ENCODE measurements at regions not wholly inside any gene's neighbourhood (a gene's known extent, or its start where the extent isn't known, plus 50 kb on each side); places are given as distances from the start of the nearest gene placed in this dataset.
A peak's percentile ranks its signal among the peaks of the same experiment; 100 is the strongest.
"Not testable (repeated sequence)": the region's sequence is repeated elsewhere in the genome, so short reads cannot be mapped to it uniquely, and the experiment has no call there.

- H3K9me3 Mint-ChIP-seq, result peaks cover 3% of the 10 kb centered on the region
- ATAC-seq, result no peak
- H3K4me1 Mint-ChIP-seq, result peaks cover 13% of the 10 kb centered on the region
- peaks cover 5% of the 10 kb centered on the region for H3K36me3 Mint-ChIP-seq
- peaks cover 28% of the 10 kb centered on the region for H3K27me3 Mint-ChIP-seq
- H3K4me3 Mint-ChIP-seq, result no peak overlapping the region
- H3K27ac Mint-ChIP-seq, result no peak overlapping the region
Observed at GRCh38 chr1:244330318-244330625, 121.4 kb downstream of the ADSS2 start.

GRCh38 chr1:244332761-244333160, 118.9 kb downstream of the ADSS2 start:
- H3K4me1 Mint-ChIP-seq, H3K27ac Mint-ChIP-seq, H3K36me3 Mint-ChIP-seq, H3K4me3 Mint-ChIP-seq, H3K9me3 Mint-ChIP-seq, ATAC-seq: not testable (repeated sequence)
- peaks cover 28% of the 10 kb centered on the region for H3K27me3 Mint-ChIP-seq

GRCh38 chr1:244334315-244334714, 117.4 kb downstream of the ADSS2 start:
- not testable (repeated sequence) for H3K36me3 Mint-ChIP-seq, H3K4me1 Mint-ChIP-seq, H3K9me3 Mint-ChIP-seq, ATAC-seq, H3K27ac Mint-ChIP-seq, H3K4me3 Mint-ChIP-seq
- H3K27me3 Mint-ChIP-seq, result peaks cover 28% of the 10 kb centered on the region

GRCh38 chr1:244334842-244335241, 116.9 kb downstream of the ADSS2 start:
- not testable (repeated sequence) for H3K9me3 Mint-ChIP-seq, ATAC-seq, H3K4me1 Mint-ChIP-seq, H3K36me3 Mint-ChIP-seq, H3K4me3 Mint-ChIP-seq, H3K27ac Mint-ChIP-seq
- peaks cover 28% of the 10 kb centered on the region for H3K27me3 Mint-ChIP-seq

GRCh38 chr1:244335456-244335855, 116.3 kb downstream of the ADSS2 start:
- no peak for ATAC-seq
- no peaks in the 10 kb centered on the region for H3K9me3 Mint-ChIP-seq
- H3K4me1 Mint-ChIP-seq, result peaks cover 7% of the 10 kb centered on the region
- no peak overlapping the region for H3K27ac Mint-ChIP-seq
- H3K27me3 Mint-ChIP-seq, result peaks cover 28% of the 10 kb centered on the region
- no peak overlapping the region for H3K4me3 Mint-ChIP-seq
- no peaks in the 10 kb centered on the region for H3K36me3 Mint-ChIP-seq

- H3K27ac Mint-ChIP-seq, result no peak overlapping the region
- H3K4me3 Mint-ChIP-seq, result no peak overlapping the region
- peaks cover 7% of the 10 kb centered on the region for H3K4me1 Mint-ChIP-seq
- no peaks in the 10 kb centered on the region for H3K9me3 Mint-ChIP-seq
- H3K27me3 Mint-ChIP-seq, result peaks cover 28% of the 10 kb centered on the region
- no peak for ATAC-seq
- no peaks in the 10 kb centered on the region for H3K36me3 Mint-ChIP-seq
Observed at GRCh38 chr1:244336232-244336899, 115.3 kb downstream of the ADSS2 start.

- ATAC-seq, result no peak
- no peaks in the 10 kb centered on the region for H3K4me1 Mint-ChIP-seq
- H3K36me3 Mint-ChIP-seq, result no peaks in the 10 kb centered on the region
- peaks cover 20% of the 10 kb centered on the region for H3K27me3 Mint-ChIP-seq
- H3K4me3 Mint-ChIP-seq, result no peak overlapping the region
- no peak overlapping the region for H3K27ac Mint-ChIP-seq
- no peaks in the 10 kb centered on the region for H3K9me3 Mint-ChIP-seq
Observed at GRCh38 chr1:244337839-244338238, 113.9 kb downstream of the ADSS2 start.

GRCh38 chr1:244339073-244339692, 112.5 kb downstream of the ADSS2 start:
- no peak for ATAC-seq
- H3K36me3 Mint-ChIP-seq, result no peaks in the 10 kb centered on the region
- H3K4me1 Mint-ChIP-seq, result no peaks in the 10 kb centered on the region
- H3K4me3 Mint-ChIP-seq, result no peak overlapping the region
- peaks cover 7% of the 10 kb centered on the region for H3K27me3 Mint-ChIP-seq
- H3K27ac Mint-ChIP-seq, result no peak overlapping the region
- H3K9me3 Mint-ChIP-seq, result no peaks in the 10 kb centered on the region

- H3K9me3 Mint-ChIP-seq, result no peaks in the 10 kb centered on the region
Observed at GRCh38 chr1:244339776-244340175, 111.9 kb downstream of the ADSS2 start.

GRCh38 chr1:244340396-244340795, 111.3 kb downstream of the ADSS2 start:
- Mint-ChIP-seq H3K9me3 (no peaks in the 10 kb centered on the region), H3K27me3 (no peaks in the 10 kb centered on the region), H3K4me1 (no peaks in the 10 kb centered on the region), H3K36me3 (no peaks in the 10 kb centered on the region), H3K4me3 (no peak overlapping the region), H3K27ac (no peak overlapping the region)
- no peak for ATAC-seq

More at GRCh38 chr1:244339776-244340175, 111.9 kb downstream of the ADSS2 start:
- no peak for ATAC-seq
- Mint-ChIP-seq H3K4me1 (no peaks in the 10 kb centered on the region), H3K36me3 (no peaks in the 10 kb centered on the region), H3K4me3 (no peak overlapping the region), H3K27me3 (peaks cover under 1% of the 10 kb centered on the region), H3K27ac (no peak overlapping the region)

GRCh38 chr1:244341455-244342450, 110.0 kb downstream of the ADSS2 start:
- Mint-ChIP-seq H3K27ac (no peak overlapping the region), H3K27me3 (no peaks in the 10 kb centered on the region), H3K9me3 (peaks cover 10% of the 10 kb centered on the region), H3K4me3 (no peak overlapping the region), H3K36me3 (no peaks in the 10 kb centered on the region), H3K4me1 (no peaks in the 10 kb centered on the region)
- no peak for ATAC-seq

- no peak for ATAC-seq
- Mint-ChIP-seq H3K4me1 (peaks cover 1% of the 10 kb centered on the region), H3K4me3 (no peak overlapping the region), H3K9me3 (peaks cover 13% of the 10 kb centered on the region), H3K27me3 (no peaks in the 10 kb centered on the region), H3K36me3 (no peaks in the 10 kb centered on the region), H3K27ac (no peak overlapping the region)
Observed at GRCh38 chr1:244344001-244344400, 107.7 kb downstream of the ADSS2 start.

- no peak for ATAC-seq
- Mint-ChIP-seq H3K36me3 (no peaks in the 10 kb centered on the region), H3K4me1 (peaks cover 30% of the 10 kb centered on the region), H3K4me3 (no peak overlapping the region), H3K9me3 (peaks cover 13% of the 10 kb centered on the region), H3K27ac (no peak overlapping the region), H3K27me3 (peaks cover 15% of the 10 kb centered on the region)
Observed at GRCh38 chr1:244346972-244347618, 104.6 kb downstream of the ADSS2 start.

- H3K27ac Mint-ChIP-seq, result no peak overlapping the region
- H3K27me3 Mint-ChIP-seq, result peaks cover 15% of the 10 kb centered on the region
- H3K9me3 Mint-ChIP-seq, result peaks cover 13% of the 10 kb centered on the region
- no peak overlapping the region for H3K4me3 Mint-ChIP-seq
- no peak for ATAC-seq
- no peaks in the 10 kb centered on the region for H3K36me3 Mint-ChIP-seq
- peaks cover 38% of the 10 kb centered on the region for H3K4me1 Mint-ChIP-seq
Observed at GRCh38 chr1:244347942-244348341, 103.8 kb downstream of the ADSS2 start.

GRCh38 chr1:244349103-244349531, 102.6 kb downstream of the ADSS2 start:
- H3K27ac Mint-ChIP-seq, result peak overlapping the region; percentile 59
- peaks cover 15% of the 10 kb centered on the region for H3K27me3 Mint-ChIP-seq
- no peak overlapping the region for H3K4me3 Mint-ChIP-seq
- no peaks in the 10 kb centered on the region for H3K36me3 Mint-ChIP-seq
- H3K9me3 Mint-ChIP-seq, result peaks cover 13% of the 10 kb centered on the region
- H3K4me1 Mint-ChIP-seq, result peaks cover 50% of the 10 kb centered on the region
- ATAC-seq, result no peak

All from stimulated activated memory B cell treated with anti-CD40 and anti-IgM and Interleukin-4, amounts not matched to agents 10 μg/mL and 1 μg/mL and 100 μg/mL, for 72 hours (primary cell).